GM13977 (cell line): ENCODE measurements at regions not wholly inside any gene's neighbourhood (a gene's known extent, or its start where the extent isn't known, plus 50 kb on each side); places are given as distances from the start of the nearest gene placed in this dataset.
A peak's percentile ranks its signal among the peaks of the same experiment; 100 is the strongest.
"Not testable (repeated sequence)": the region's sequence is repeated elsewhere in the genome, so short reads cannot be mapped to it uniquely, and the experiment has no call there.

Experiments used
- DNase-seq: peaks from one replicate; pipeline ENCODE4 v3.0.0; 2012; ENCODE audit warnings: low spot score
- in situ Hi-C: fragments of 300-500 bp; cut with MboI; formaldehyde crosslinking; loops from one replicate; pipeline ENCODE4 v1.12.0; 2022; ENCODE audit warnings: low sequenced_read_pairs, low pct_unique_long_range_greater_than_20kb, mixed read lengths, inconsistent platforms; ENCODE audit not compliant: unreplicated experiment
- TF ChIP-seq, protein P1 (sequence below): IDR thresholded peaks from 2 replicates; pipeline ENCODE4 v1.5.1; 2012; ENCODE audit warnings: mild to moderate bottlenecking, control low read depth; ENCODE audit not compliant: insufficient read depth; ENCODE audit errors: extremely low read depth, missing control alignments

DNA sequence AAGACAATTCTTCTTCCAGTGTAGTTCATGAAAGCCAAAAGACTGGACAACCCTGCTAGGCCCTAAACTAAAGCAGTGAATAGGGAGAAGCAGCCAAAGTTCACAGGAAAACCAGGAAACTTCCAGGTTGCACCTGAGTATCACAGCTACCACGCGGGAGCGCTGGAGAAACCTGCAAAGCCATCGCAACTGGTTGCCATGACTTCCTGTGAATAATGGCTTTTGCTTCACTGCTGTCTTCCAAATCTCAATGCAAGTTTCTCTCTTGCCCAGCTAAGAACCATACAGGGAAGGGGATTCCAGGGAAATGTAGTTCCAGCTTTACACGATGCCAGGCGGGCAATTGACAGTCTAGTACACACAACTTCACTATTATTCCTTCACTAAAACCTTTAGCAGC is 114.1 kb downstream of the GXYLT1 start:
- TF ChIP-seq, protein P1, sequence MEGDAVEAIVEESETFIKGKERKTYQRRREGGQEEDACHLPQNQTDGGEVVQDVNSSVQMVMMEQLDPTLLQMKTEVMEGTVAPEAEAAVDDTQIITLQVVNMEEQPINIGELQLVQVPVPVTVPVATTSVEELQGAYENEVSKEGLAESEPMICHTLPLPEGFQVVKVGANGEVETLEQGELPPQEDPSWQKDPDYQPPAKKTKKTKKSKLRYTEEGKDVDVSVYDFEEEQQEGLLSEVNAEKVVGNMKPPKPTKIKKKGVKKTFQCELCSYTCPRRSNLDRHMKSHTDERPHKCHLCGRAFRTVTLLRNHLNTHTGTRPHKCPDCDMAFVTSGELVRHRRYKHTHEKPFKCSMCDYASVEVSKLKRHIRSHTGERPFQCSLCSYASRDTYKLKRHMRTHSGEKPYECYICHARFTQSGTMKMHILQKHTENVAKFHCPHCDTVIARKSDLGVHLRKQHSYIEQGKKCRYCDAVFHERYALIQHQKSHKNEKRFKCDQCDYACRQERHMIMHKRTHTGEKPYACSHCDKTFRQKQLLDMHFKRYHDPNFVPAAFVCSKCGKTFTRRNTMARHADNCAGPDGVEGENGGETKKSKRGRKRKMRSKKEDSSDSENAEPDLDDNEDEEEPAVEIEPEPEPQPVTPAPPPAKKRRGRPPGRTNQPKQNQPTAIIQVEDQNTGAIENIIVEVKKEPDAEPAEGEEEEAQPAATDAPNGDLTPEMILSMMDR, result no peak
- in situ Hi-C loops, result no loop called here
- no peak for DNase-seq

DNA sequence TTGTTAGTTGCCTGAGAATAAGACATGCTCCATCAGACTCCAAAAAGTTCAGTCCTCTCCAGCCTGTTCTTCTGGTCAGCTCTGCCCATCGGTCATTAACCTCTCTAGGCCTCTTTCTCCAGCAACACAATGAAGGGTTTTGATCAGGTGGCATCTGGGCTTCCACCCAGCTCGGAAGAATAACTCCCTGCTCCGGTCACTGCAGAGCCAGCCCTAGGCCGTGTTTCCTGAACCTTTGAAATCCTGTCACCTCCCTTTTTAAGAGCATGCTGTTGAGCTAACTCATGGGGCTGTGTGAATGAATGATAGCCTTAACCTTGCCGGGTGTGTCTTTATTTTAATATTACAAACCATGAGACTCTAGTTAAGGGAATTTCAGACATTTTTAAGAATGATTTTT is 117.1 kb downstream of the GXYLT1 start:
- DNase-seq, result no peak
- in situ Hi-C loops, result no loop called here
- TF ChIP-seq, protein P1, result no peak

DNA sequence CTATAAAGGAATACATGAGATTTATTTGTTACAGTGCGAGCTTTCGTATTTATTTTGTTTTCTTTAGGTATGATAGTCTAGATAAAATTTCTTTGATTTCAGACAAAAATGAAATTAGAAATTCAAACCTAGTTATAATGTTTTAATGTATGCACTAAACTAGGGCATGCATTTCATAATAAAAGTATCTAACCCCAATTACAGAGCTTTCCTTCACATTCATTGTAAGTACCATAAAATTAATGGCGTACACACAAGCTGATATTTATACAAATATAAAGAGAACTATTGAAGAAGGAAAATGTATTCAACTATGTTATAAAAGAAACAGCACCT is 120.2 kb downstream of the GXYLT1 start:
- no peak for DNase-seq
- TF ChIP-seq, protein P1, result no peak
- in situ Hi-C loops, result loop anchor here (25.0 kb wide), 1 partner anchor 737 kb away; no protein-coding TSS in a partner anchor

DNA sequence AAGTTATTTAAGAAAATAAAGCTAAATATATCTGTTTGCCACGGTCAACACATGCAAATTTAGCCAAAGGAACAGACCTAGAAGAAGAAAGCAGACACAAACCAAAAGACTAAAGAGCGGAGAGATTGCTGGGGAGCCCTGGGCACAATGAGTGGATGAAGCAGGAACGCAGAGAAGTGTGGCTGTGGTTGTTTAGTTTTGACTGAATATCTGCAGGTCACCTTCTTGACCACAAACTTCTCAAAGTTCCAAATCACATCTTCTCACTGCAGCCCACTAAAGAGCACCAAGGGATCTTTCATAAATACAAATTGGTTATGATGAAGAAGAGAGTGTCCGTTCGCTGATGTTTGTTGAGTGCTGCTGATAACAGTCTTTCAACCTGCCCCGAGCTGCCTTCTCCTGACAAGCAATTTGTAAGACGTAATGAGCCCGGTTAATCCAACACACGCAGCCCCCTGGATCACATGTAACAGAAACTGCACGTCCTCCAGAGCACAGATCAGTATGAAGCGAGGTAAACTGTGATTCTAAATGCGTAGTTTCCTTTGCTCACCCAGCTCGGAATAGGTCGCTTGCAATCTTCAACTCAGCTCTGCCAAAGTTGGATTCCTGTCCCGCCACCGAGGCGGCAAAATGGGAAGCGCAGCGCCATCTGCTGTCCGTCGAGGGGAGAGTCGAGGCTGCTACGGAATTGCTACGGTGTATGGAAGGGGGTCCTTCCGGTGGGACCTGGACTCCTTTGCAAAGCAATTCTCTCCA is 120.8 kb downstream of the GXYLT1 start:
- DNase-seq, result peak; percentile 61
- TF ChIP-seq, protein P1, result peak; percentile 95
- in situ Hi-C loops, result loop anchor here (25.0 kb wide), 1 partner anchor 737 kb away; no protein-coding TSS in a partner anchor

DNA sequence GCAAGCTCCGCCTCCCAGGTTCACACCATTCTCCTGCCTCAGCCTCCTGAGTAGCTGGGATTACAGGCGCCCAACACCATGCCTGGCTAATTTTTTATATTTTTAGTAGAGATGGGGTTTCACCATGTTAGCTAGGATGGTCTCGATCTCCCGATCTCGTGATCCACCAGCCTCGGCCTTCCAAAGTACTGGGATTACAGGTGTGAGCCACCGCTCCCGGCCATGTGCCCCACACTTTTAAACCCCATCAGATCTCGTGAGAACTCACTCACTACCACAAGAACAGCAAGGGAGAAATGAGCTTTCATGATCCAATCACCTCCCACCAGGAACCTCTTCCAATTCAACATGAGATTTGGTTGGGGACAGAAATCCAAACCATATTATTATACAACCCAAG is 122.7 kb downstream of the GXYLT1 start:
- in situ Hi-C loops, result loop anchor here (25.0 kb wide), 1 partner anchor 735 kb away; no protein-coding TSS in a partner anchor
- DNase-seq, result not testable (repeated sequence)

DNA sequence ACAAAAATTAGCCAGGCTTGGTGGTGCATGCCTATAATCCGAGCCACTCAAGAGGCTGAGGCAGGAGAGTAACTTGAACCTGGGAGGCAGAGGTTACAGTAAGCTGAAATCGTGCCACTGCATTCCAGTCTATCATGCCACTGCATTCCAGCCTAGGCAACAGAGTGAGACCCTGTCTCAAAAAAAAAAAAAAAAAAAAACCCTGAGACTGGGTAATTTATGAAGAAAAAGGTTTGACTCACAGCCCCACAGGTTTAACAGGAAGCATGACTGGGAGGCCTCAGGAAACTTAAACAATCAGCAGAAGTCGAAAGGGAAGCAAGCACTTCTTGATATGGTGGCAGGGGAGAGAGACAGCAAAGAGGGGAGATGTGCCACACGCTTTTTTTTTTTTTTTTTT is 123.2 kb downstream of the GXYLT1 start:
- TF ChIP-seq, protein P1, result no peak
- DNase-seq, result no peak
- in situ Hi-C loops, result loop anchor here (25.0 kb wide), 1 partner anchor 734 kb away; no protein-coding TSS in a partner anchor

DNA sequence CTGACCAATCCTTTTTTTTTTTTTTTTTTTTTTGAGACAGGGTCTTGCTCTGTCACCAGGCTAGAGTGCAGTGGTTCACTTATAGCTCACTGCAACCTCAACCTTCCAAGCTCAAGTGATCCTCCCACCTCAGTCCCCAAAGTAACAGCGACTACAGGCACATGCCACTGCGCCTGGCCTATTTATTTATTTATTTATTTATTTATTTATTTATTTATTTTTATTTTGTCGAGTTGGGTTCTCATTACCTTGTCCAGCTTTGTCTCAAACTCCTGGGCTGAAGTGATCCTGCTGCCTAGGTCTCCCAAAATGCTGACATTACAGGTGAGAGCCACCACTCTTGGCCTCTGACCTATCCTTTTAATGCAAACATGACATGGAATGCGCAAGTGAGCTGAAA is 124.4 kb downstream of the GXYLT1 start:
- in situ Hi-C loops, result loop anchor here (25.0 kb wide), 1 partner anchor 733 kb away; no protein-coding TSS in a partner anchor
- no peak for DNase-seq

More for the DNA sequence above, 124.4 kb downstream of the GXYLT1 start:
- TF ChIP-seq, protein P1, result no peak
